H9 (cell line): ENCODE measurements at regions not wholly inside any gene's neighbourhood (a gene's known extent, or its start where the extent isn't known, plus 50 kb on each side); places are given as distances from the start of the nearest gene placed in this dataset.

Experiments used
- DNase-seq: peaks from one replicate; pipeline ENCODE4 v3.0.0-alpha.2; 2017
- H2AFZ ChIP-seq: one replicate; pipeline ENCODE4 v1.6.1; 2013; ENCODE audit warnings: mild to moderate bottlenecking, low read length, control low read depth, moderate library complexity
- H2AK5ac ChIP-seq: 2 replicates; pipeline ENCODE4 v1.6.1; 2013; ENCODE audit warnings: low read length, control low read depth, mixed read lengths; ENCODE audit not compliant: insufficient read length
- H2BK120ac ChIP-seq: one replicate; pipeline ENCODE4 v1.6.1; 2013; ENCODE audit warnings: low read depth, mild to moderate bottlenecking, low read length, control low read depth, inconsistent platforms; ENCODE audit not compliant: poor library complexity, severe bottlenecking
- H2BK12ac ChIP-seq: 2 replicates; pipeline ENCODE4 v1.6.1; 2013; ENCODE audit warnings: low read length, control low read depth, mixed read lengths, low read depth; ENCODE audit not compliant: insufficient read length
- H2BK15ac ChIP-seq: 2 replicates; pipeline ENCODE4 v1.6.1; 2013; ENCODE audit warnings: low read depth, low read length, control low read depth
- H2BK20ac ChIP-seq: one replicate; pipeline ENCODE4 v1.6.1; 2013; ENCODE audit warnings: low read depth, mild to moderate bottlenecking, low read length, control low read depth, inconsistent platforms; ENCODE audit not compliant: poor library complexity, severe bottlenecking
- H2BK5ac ChIP-seq: 2 replicates; pipeline ENCODE4 v1.6.1; 2013; ENCODE audit warnings: low read length, control low read depth, mixed read lengths; ENCODE audit not compliant: insufficient read length
- H3K14ac ChIP-seq: 2 replicates; pipeline ENCODE4 v1.6.1; 2013; ENCODE audit warnings: low read length, control low read depth; ENCODE audit not compliant: insufficient read depth
- H3K18ac ChIP-seq: 2 replicates; pipeline ENCODE4 v1.6.1; 2013; ENCODE audit warnings: low read depth, mild to moderate bottlenecking, mixed read lengths, low read length, control low read depth; ENCODE audit not compliant: insufficient read length
- H3K23ac ChIP-seq: 2 replicates; pipeline ENCODE4 v1.6.1; 2013; ENCODE audit warnings: low read length, control low read depth, mixed read lengths, low read depth; ENCODE audit not compliant: insufficient read length
- H3K23me2 ChIP-seq: 2 replicates; pipeline ENCODE4 v1.6.1; 2013; ENCODE audit warnings: low read depth, mild to moderate bottlenecking, mixed read lengths, low read length, control low read depth; ENCODE audit not compliant: insufficient read length, poor library complexity, severe bottlenecking
- H3K27ac ChIP-seq: 2 replicates; pipeline ENCODE4 v1.5.1; 2013; ENCODE audit warnings: low read length, control low read depth, mixed read lengths, low read depth; ENCODE audit not compliant: insufficient read length
- H3K27me3 ChIP-seq: 2 replicates; pipeline ENCODE4 v1.6.1; 2013; ENCODE audit warnings: low read length, control low read depth, inconsistent platforms; ENCODE audit not compliant: insufficient read depth
- H3K4ac ChIP-seq: 2 replicates; pipeline ENCODE4 v1.6.1; 2013; ENCODE audit warnings: low read depth, mild to moderate bottlenecking, control low read depth, inconsistent platforms, low read length, moderate library complexity
- H3K4me1 ChIP-seq: 2 replicates; pipeline ENCODE4 v1.6.1; 2013; ENCODE audit warnings: low read length, control low read depth, inconsistent platforms; ENCODE audit not compliant: insufficient read depth
- H3K4me2 ChIP-seq: 2 replicates; pipeline ENCODE4 v1.6.1; 2013; ENCODE audit warnings: low read length, control low read depth, mixed read lengths; ENCODE audit not compliant: insufficient read length, insufficient read depth
- H3K56ac ChIP-seq: 2 replicates; pipeline ENCODE4 v1.6.1; 2013; ENCODE audit warnings: low read depth, mild to moderate bottlenecking, mixed read lengths, low read length, control low read depth; ENCODE audit not compliant: insufficient read length
- H3K79me1 ChIP-seq: 2 replicates; pipeline ENCODE4 v1.6.1; 2013; ENCODE audit warnings: low read depth, mild to moderate bottlenecking, moderate library complexity, low read length, control low read depth, inconsistent platforms; ENCODE audit not compliant: insufficient read depth, poor library complexity, severe bottlenecking
- H3K79me2 ChIP-seq: 2 replicates; pipeline ENCODE4 v1.6.1; 2013; ENCODE audit warnings: low read length, control low read depth, inconsistent platforms; ENCODE audit not compliant: insufficient read depth
- H3K9ac ChIP-seq: 2 replicates; pipeline ENCODE4 v1.6.1; 2013; ENCODE audit warnings: low read length, control low read depth, mixed read lengths; ENCODE audit not compliant: insufficient read length; ENCODE audit errors: extremely low read depth
- H3K9me3 ChIP-seq: one replicate; pipeline ENCODE4 v1.6.1; 2013; ENCODE audit warnings: low read depth, low read length, inconsistent platforms; ENCODE audit not compliant: control insufficient read depth
- H3T11ph ChIP-seq: one replicate; pipeline ENCODE4 v1.6.1; 2013; ENCODE audit warnings: mild to moderate bottlenecking, low read length, control low read depth, inconsistent platforms
- H4K20me1 ChIP-seq: one replicate; pipeline ENCODE4 v1.6.1; 2013; ENCODE audit not compliant: control insufficient read depth, insufficient read length, insufficient read depth
- H4K5ac ChIP-seq: 2 replicates; pipeline ENCODE4 v1.6.1; 2013; ENCODE audit warnings: low read depth, mild to moderate bottlenecking, mixed read lengths, low read length, control low read depth; ENCODE audit not compliant: insufficient read length
- H4K8ac ChIP-seq: replicated peaks from 2 replicates; pipeline ENCODE4 v1.6.1; 2013; ENCODE audit warnings: low read length, control low read depth, mixed read lengths, low read depth; ENCODE audit not compliant: insufficient read length
- H4K91ac ChIP-seq: 2 replicates; pipeline ENCODE4 v1.6.1; 2013; ENCODE audit warnings: low read depth, mild to moderate bottlenecking, moderate library complexity, mixed read lengths, low read length, control low read depth; ENCODE audit not compliant: insufficient read length
- H3K27ac Mint-ChIP-seq, 3 experiments: 2 replicates in 2 of 3; 3 replicates in 1 of 3; pipeline ENCODE4 v1.8.0; 2020 to 2021; ENCODE audit warnings: mixed read lengths in 3 of 3, mild to moderate bottlenecking in 1 of 3, moderate library complexity in 1 of 3
- H3K27me3 Mint-ChIP-seq: 2 replicates; pipeline ENCODE4 v1.8.0; 2021; ENCODE audit warnings: low read depth, mild to moderate bottlenecking, moderate library complexity, mixed read lengths
- H3K36me3 Mint-ChIP-seq, 3 experiments: 2 replicates in 2 of 3; 3 replicates in 1 of 3; pipeline ENCODE4 v1.8.0; 2020 to 2021; ENCODE audit warnings: low read depth in 3 of 3, mixed read lengths in 3 of 3; ENCODE audit not compliant: insufficient read depth in 1 of 3
- H3K4me1 Mint-ChIP-seq, 2 experiments: 2 replicates each; pipeline ENCODE4 v1.8.0; 2020; ENCODE audit warnings: mixed read lengths in 2 of 2
- H3K4me3 Mint-ChIP-seq, 2 experiments: 2 replicates in 1 of 2; 3 replicates in 1 of 2; pipeline ENCODE4 v1.8.0; 2020 to 2021; ENCODE audit warnings: mild to moderate bottlenecking in 2 of 2, mixed read lengths in 2 of 2, moderate library complexity in 1 of 2
- H3K9me3 Mint-ChIP-seq, 2 experiments: 2 replicates in 1 of 2; 3 replicates in 1 of 2; pipeline ENCODE4 v1.8.0; 2020; ENCODE audit warnings: mild to moderate bottlenecking in 2 of 2, mixed read lengths in 2 of 2, moderate library complexity in 1 of 2
- CTCF ChIP-seq: fragments of 200-600 bp; sonication (generic); conservative IDR thresholded peaks from 3 replicates; pipeline ENCODE4 v1.8.0; 2021; ENCODE audit warnings: antibody characterized with exemption, mild to moderate bottlenecking
- WGBS: extraction: QIAGEN DNeasy Blood & Tissue Kit; methylation state at CpG from one replicate; pipeline ENCODE4 v1.1.7; 2013; ENCODE audit warnings: missing lambda C conversion rate, low lambda C conversion rate, mixed read lengths; ENCODE audit not compliant: insufficient read length; ENCODE audit errors: extremely low coverage; 5-methylcytosine and 5-hydroxymethylcytosine counted together

GRCh38 chr6:79375635-79376337 lies 141.3 kb upstream of the HMGN3 start:
- Histone ChIP-seq H2BK120ac (no peak overlapping the region), H2BK5ac (no peak overlapping the region), H2BK20ac (no peak overlapping the region), H3K4ac (no peak overlapping the region), H2BK12ac (no peak overlapping the region), H3K27me3 (no peaks in the 10 kb centered on the region), H4K91ac (no peak overlapping the region), H3K23ac (no peak overlapping the region), H3K18ac (no peak overlapping the region), H2AFZ (no peak overlapping the region), H4K5ac (no peak overlapping the region), H3K27ac (no peak overlapping the region), H4K8ac (no peak overlapping the region), H3K9me3 (no peaks in the 10 kb centered on the region), H3K4me2 (no peak overlapping the region), H2BK15ac (no peak overlapping the region), H3K79me1 (no peaks in the 10 kb centered on the region), H3K23me2 (no peaks in the 10 kb centered on the region), H2AK5ac (no peak overlapping the region), H3K4me1 (no peaks in the 10 kb centered on the region), H3T11ph (no peak overlapping the region), H3K56ac (no peak overlapping the region), H4K20me1 (no peaks in the 10 kb centered on the region), H3K9ac (no peak overlapping the region), H3K14ac (no peak overlapping the region), H3K79me2 (no peaks in the 10 kb centered on the region)
- WGBS: no CpG with 5 or more reads among the region's 3 CpGs
- peaks cover 0 to under 1% of the 10 kb centered on the region in 2 experiments; a peak in 2 of 5 replicates for H3K9me3 Mint-ChIP-seq
- peaks cover 0 to 1% (median 1%) of the 10 kb centered on the region in 3 experiments; a peak in 2 of 7 replicates for H3K36me3 Mint-ChIP-seq
- TF ChIP-seq CTCF: no peak
- no peak for DNase-seq
- no peaks in the 10 kb centered on the region for H3K27me3 Mint-ChIP-seq
- H3K4me3 Mint-ChIP-seq: no peak overlapping the region
- no peak overlapping the region for H3K27ac Mint-ChIP-seq
- peaks cover 8 to 9% of the 10 kb centered on the region in 2 experiments for H3K4me1 Mint-ChIP-seq
